Kidney (tissue), 13 donors: ENCODE measurements at regions not wholly inside any gene's neighbourhood (a gene's known extent, or its start where the extent isn't known, plus 50 kb on each side); places are given as distances from the start of the nearest gene placed in this dataset.
"Not testable (repeated sequence)": the region's sequence is repeated elsewhere in the genome, so short reads cannot be mapped to it uniquely, and the experiment has no call there.

ENCODE experiments used
- DNase-seq, 5 donors: peaks; one replicate each; pipeline ENCODE4 v3.0.0-alpha.2; 2013 to 2020
- FAIRE-seq: peaks from 2 replicates; lab custom pipeline; 2012; peaks lifted over from hg19 to GRCh38; lab: Jason Lieb, UNC
- H3K27ac ChIP-seq, 2 donors: one replicate each; pipeline ENCODE4 v1.7.0; 2013; ENCODE audit warnings: low read depth in 2 of 2, low read length in 2 of 2, inconsistent platforms in 1 of 2
- H3K27me3 ChIP-seq: one replicate; pipeline ENCODE4 v1.7.1; 2013; ENCODE audit warnings: low read length, inconsistent platforms; ENCODE audit not compliant: control insufficient read depth, insufficient read depth
- H3K36me3 ChIP-seq, 3 donors: one replicate each; pipeline versions ENCODE4 v1.7.0 to v1.7.1; 2013; ENCODE audit warnings: low read length in 3 of 3, control low read depth in 1 of 3, inconsistent platforms in 1 of 3; ENCODE audit not compliant: insufficient read depth in 3 of 3, control insufficient read depth in 2 of 3
- H3K4me1 ChIP-seq, 3 donors: one replicate each; pipeline versions ENCODE4 v1.7.0 to v1.7.1; 2013; ENCODE audit warnings: low read length in 3 of 3, inconsistent platforms in 1 of 3, low read depth in 1 of 3; ENCODE audit not compliant: control insufficient read depth in 2 of 3, insufficient read depth in 2 of 3
- H3K4me3 ChIP-seq, 3 donors: one replicate each; pipeline versions ENCODE4 v1.7.0 to v1.8.1; 2013; ENCODE audit warnings: low read length in 3 of 3, control low read depth in 1 of 3, inconsistent platforms in 1 of 3
- H3K9ac ChIP-seq, 3 donors: one replicate each; pipeline versions ENCODE4 v1.7.0 to v1.7.1; 2013; ENCODE audit warnings: low read length in 3 of 3, control low read depth in 1 of 3, inconsistent platforms in 1 of 3
- H3K9me3 ChIP-seq, 3 donors: one replicate each; pipeline versions ENCODE4 v1.7.0 to v1.7.1; 2013; ENCODE audit warnings: low read length in 3 of 3, control low read depth in 1 of 3, inconsistent platforms in 1 of 3; ENCODE audit not compliant: control insufficient read depth in 2 of 3, insufficient read depth in 1 of 3
- intact Hi-C: fragments of 100-400 bp; cut with DNase I; formaldehyde crosslinking; loops from one replicate; pipeline ENCODE4 v1.11.1; 2022
- TF ChIP-seq, protein P1 (sequence below): IDR thresholded peaks from 3 replicates; pipeline ENCODE4 v1.5.1; 2012; ENCODE audit warnings: mild to moderate bottlenecking, moderate library complexity, borderline replicate concordance; ENCODE audit not compliant: insufficient read depth; ENCODE audit errors: extremely low read depth
- donor health status: control.
- donor health status: control.
- donor health status: control.
- donor health status: control.
- donor health status: control.
- donor health status: DM: yes; HTN: yes; CAD: no.
- donor health status: Normal renal cell carcinoma (clear cell type).

DNA sequence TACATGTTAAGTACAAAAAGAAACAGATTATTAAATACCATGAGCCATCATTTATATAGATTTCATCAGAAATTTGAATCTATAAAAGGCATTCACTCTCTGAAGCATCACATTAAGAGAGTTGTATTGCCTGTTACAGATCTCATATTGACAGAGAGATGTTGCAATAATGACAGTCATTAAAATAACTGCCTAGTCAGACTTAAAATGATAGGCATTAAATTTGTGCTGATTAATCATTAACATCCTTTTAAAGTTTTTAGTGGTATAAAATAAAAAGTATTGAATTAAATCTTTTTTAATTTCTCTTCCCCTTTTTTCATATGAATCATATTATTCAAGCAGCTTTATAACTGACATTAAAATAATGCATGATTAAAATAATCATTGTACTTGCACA, 404.9 kb upstream of the FAM174A start:
- no peak overlapping the region for H3K9ac ChIP-seq
- H3K4me3 ChIP-seq, result no peak overlapping the region
- no peaks in the 10 kb centered on the region for H3K27me3 ChIP-seq
- TF ChIP-seq, protein P1, sequence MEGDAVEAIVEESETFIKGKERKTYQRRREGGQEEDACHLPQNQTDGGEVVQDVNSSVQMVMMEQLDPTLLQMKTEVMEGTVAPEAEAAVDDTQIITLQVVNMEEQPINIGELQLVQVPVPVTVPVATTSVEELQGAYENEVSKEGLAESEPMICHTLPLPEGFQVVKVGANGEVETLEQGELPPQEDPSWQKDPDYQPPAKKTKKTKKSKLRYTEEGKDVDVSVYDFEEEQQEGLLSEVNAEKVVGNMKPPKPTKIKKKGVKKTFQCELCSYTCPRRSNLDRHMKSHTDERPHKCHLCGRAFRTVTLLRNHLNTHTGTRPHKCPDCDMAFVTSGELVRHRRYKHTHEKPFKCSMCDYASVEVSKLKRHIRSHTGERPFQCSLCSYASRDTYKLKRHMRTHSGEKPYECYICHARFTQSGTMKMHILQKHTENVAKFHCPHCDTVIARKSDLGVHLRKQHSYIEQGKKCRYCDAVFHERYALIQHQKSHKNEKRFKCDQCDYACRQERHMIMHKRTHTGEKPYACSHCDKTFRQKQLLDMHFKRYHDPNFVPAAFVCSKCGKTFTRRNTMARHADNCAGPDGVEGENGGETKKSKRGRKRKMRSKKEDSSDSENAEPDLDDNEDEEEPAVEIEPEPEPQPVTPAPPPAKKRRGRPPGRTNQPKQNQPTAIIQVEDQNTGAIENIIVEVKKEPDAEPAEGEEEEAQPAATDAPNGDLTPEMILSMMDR, result no peak
- H3K27ac ChIP-seq, result no peak overlapping the region
- no peaks in the 10 kb centered on the region for H3K36me3 ChIP-seq
- H3K4me1 ChIP-seq, result peaks cover 0 to 2% (median 0%) of the 10 kb centered on the region in 3 donors
- no peak for DNase-seq
- no peak for FAIRE-seq
- intact Hi-C loops, result no loop called here
- H3K9me3 ChIP-seq, result no peaks in the 10 kb centered on the region

DNA sequence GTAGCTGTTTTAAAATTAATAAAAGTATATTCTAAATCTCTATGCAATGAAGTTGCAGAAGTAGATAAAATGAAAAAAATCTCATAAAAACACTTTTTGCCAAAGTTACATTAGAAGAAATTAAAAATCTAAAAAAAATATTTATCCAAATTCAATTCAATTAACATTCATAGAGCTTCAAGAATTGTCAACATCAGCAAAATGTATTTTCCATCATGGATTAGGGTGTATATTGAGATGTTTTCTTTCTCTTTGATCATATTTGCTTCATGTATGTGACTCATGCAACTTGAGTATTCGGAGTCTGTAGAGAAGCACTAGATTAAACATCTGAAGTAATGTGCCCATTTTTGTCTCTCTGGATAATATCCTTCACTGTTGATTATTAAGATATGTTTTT, 415.3 kb upstream of the FAM174A start:
- Histone ChIP-seq H3K9ac (no peak overlapping the region), H3K4me3 (no peak overlapping the region), H3K27ac (no peak overlapping the region), H3K9me3 (no peaks in the 10 kb centered on the region), H3K36me3 (no peaks in the 10 kb centered on the region), H3K27me3 (no peaks in the 10 kb centered on the region), H3K4me1 (no peaks in the 10 kb centered on the region)
- TF ChIP-seq, protein P1, result no peak
- intact Hi-C loops, result no loop called here
- no peak for DNase-seq
- FAIRE-seq, result no peak

- DNase-seq (no peak), FAIRE-seq (no peak)
- TF ChIP-seq, protein P1, result no peak
Observed at GRCh38 chr5:100110497-100110896, 424.7 kb upstream of the FAM174A start.

DNA sequence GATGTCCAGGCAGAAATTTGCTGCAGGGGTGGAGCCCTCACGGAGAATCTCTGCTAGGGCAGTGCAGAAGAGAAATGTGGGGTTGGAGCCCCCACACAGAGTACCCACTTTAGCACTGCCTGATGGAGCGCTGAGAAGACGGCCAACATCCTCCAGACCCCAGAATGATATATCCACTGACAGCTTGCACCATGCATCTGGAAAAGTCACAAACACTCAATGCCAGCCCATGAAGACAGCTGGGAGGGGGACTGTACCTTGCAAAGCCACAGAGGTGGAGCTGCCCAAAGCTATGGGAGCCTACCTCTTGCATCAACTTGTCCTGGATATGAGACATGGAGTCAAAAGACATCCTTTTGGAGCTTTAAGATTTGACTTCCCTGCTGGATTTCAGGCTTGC, 426.3 kb upstream of the FAM174A start:
- no peak for FAIRE-seq
- Histone ChIP-seq H3K36me3 (no peaks in the 10 kb centered on the region), H3K27me3 (no peaks in the 10 kb centered on the region), H3K27ac (no peak overlapping the region), H3K9ac (no peak overlapping the region), H3K9me3 (peaks cover 0 to 3% (median 0%) of the 10 kb centered on the region in 3 donors), H3K4me3 (no peak overlapping the region), H3K4me1 (no peaks in the 10 kb centered on the region)
- intact Hi-C loops, result no loop called here
- no peak for DNase-seq
- TF ChIP-seq, protein P1, result no peak

More at GRCh38 chr5:100110497-100110896, 424.7 kb upstream of the FAM174A start:
- Histone ChIP-seq H3K4me1 (no peaks in the 10 kb centered on the region), H3K27me3 (no peaks in the 10 kb centered on the region), H3K9me3 (peaks cover 0 to 3% (median 0%) of the 10 kb centered on the region in 3 donors), H3K9ac (no peak overlapping the region), H3K4me3 (no peak overlapping the region), H3K36me3 (no peaks in the 10 kb centered on the region), H3K27ac (no peak overlapping the region)
- intact Hi-C loops, result no loop called here

- intact Hi-C loops, H3K27ac ChIP-seq, DNase-seq, H3K9me3 ChIP-seq, H3K36me3 ChIP-seq, H3K9ac ChIP-seq, FAIRE-seq, H3K27me3 ChIP-seq, H3K4me1 ChIP-seq, H3K4me3 ChIP-seq: not testable (repeated sequence)
Observed at GRCh38 chr5:100103592-100104119, 431.5 kb upstream of the FAM174A start.
